ENCODE measurements at regions not wholly inside any gene's neighbourhood (a gene's known extent, or its start where the extent isn't known, plus 50 kb on each side); places are given as distances from the start of the nearest gene placed in this dataset.

- DNase-seq: no peak
Observed at GRCh38 chr22:49600468-49600867, 227.2 kb downstream of the BRD1 start.

- no peak for DNase-seq
Observed at GRCh38 chr22:49599691-49600455, 227.8 kb downstream of the BRD1 start.

GRCh38 chr22:49599039-49599438 lies 228.6 kb downstream of the BRD1 start:
- DNase-seq: no peak

GRCh38 chr22:49598338-49598737 lies 229.3 kb downstream of the BRD1 start:
- no peak for DNase-seq

- no peak for DNase-seq
Observed at GRCh38 chr22:49597428-49598039, 230.1 kb downstream of the BRD1 start.

- no peak for DNase-seq
Observed at GRCh38 chr22:49595465-49596078, 232.1 kb downstream of the BRD1 start.

- DNase-seq: no peak
Observed at GRCh38 chr22:49594078-49594477, 233.6 kb downstream of the BRD1 start.

- no peak for DNase-seq
Observed at GRCh38 chr22:49593509-49593908, 234.2 kb downstream of the BRD1 start.

GRCh38 chr22:49592780-49593501 lies 234.7 kb downstream of the BRD1 start:
- no peak for DNase-seq

GRCh38 chr22:49590851-49591445 lies 236.7 kb downstream of the BRD1 start:
- DNase-seq: no peak

- no peak for DNase-seq
Observed at GRCh38 chr22:49590381-49590780, 237.3 kb downstream of the BRD1 start.

GRCh38 chr22:49589811-49590210 lies 237.9 kb downstream of the BRD1 start:
- DNase-seq: no peak

- no peak for DNase-seq
Observed at GRCh38 chr22:49589301-49589700, 238.4 kb downstream of the BRD1 start.

- no peak for DNase-seq
Observed at GRCh38 chr22:49588739-49589138, 238.9 kb downstream of the BRD1 start.

GRCh38 chr22:49587987-49588386 lies 239.7 kb downstream of the BRD1 start:
- no peak for DNase-seq

- DNase-seq: no peak
Observed at GRCh38 chr22:49587421-49587820, 240.3 kb downstream of the BRD1 start.

GRCh38 chr22:49586873-49587272 lies 240.8 kb downstream of the BRD1 start:
- no peak for DNase-seq

GRCh38 chr22:49586244-49586748 lies 241.4 kb downstream of the BRD1 start:
- no peak for DNase-seq

- DNase-seq: no peak
Observed at GRCh38 chr22:49585461-49586243, 242.0 kb downstream of the BRD1 start.

- DNase-seq: no peak
Observed at GRCh38 chr22:49583886-49584505, 243.7 kb downstream of the BRD1 start.

- no peak for DNase-seq
Observed at GRCh38 chr22:49583341-49583740, 244.3 kb downstream of the BRD1 start.

- no peak for DNase-seq
Observed at GRCh38 chr22:49582678-49583077, 245.0 kb downstream of the BRD1 start.

Measured in hematopoietic multipotent progenitor cell treated with erythropoietin and hydrocortisone succinate and interleukin-3 and kit ligand, for 4 days (in vitro differentiated cells).